Upper lobe of left lung (tissue), 6 donors: ENCODE measurements at regions not wholly inside any gene's neighbourhood (a gene's known extent, or its start where the extent isn't known, plus 50 kb on each side); places are given as distances from the start of the nearest gene placed in this dataset.

Experiments
- ATAC-seq, 2 donors: fragments of 200-7000 bp; cut with Tn5 transposase; one replicate each; pipeline ENCODE4 v1.9.1; 2022; ENCODE audit warnings: mild to moderate bottlenecking in 2 of 2, moderate library complexity in 2 of 2; ENCODE audit not compliant: low FRiP score in 2 of 2
- DNase-seq, 2 donors: peaks; one replicate each; pipeline ENCODE4 v3.0.0-alpha.2; 2019 to 2020
- H3K27ac ChIP-seq, 4 donors: fragments of 200-600 bp; sonication (generic); one replicate each; pipeline ENCODE4 v1.5.1; 2016 to 2019
- H3K27me3 ChIP-seq, 4 donors: fragments of 200-600 bp; sonication (generic); one replicate each; pipeline ENCODE4 v1.5.1; 2017 to 2019
- H3K36me3 ChIP-seq, 4 donors: fragments of 200-600 bp; sonication (generic); one replicate each; pipeline ENCODE4 v1.5.1; 2016 to 2019
- H3K4me1 ChIP-seq, 4 donors: fragments of 200-600 bp; sonication (generic); one replicate each; pipeline ENCODE4 v1.5.1; 2018 to 2019
- H3K4me3 ChIP-seq, 4 donors: fragments of 200-600 bp; sonication (generic); one replicate each; pipeline ENCODE4 v1.5.1; 2017 to 2019; ENCODE audit warnings: mild to moderate bottlenecking in 2 of 4, moderate library complexity in 1 of 4
- H3K9me3 ChIP-seq, 4 donors: fragments of 200-600 bp; sonication (generic); one replicate each; pipeline ENCODE4 v1.5.1; 2018 to 2019
- CTCF ChIP-seq, 6 experiments: fragments of 450-650 bp in 4 of 6; fragments of 200-600 bp in 2 of 6; sonication (generic) in 2 of 6; IDR thresholded peaks; one replicate each; pipeline ENCODE4 v1.5.1; 2016 to 2019; ENCODE audit warnings: antibody characterized with exemption in 6 of 6
- EP300 ChIP-seq, 4 donors: sonication (generic); formaldehyde crosslinking; IDR thresholded peaks; one replicate each; pipeline ENCODE4 v1.5.1; 2017; ENCODE audit warnings: antibody characterized with exemption in 4 of 4, control low read depth in 2 of 4
- POLR2A ChIP-seq, 4 donors: fragments of 450-650 bp; IDR thresholded peaks; one replicate each; pipeline ENCODE4 v1.5.1; 2016 to 2017; ENCODE audit warnings: antibody characterized with exemption in 4 of 4, mild to moderate bottlenecking in 2 of 4
- POLR2AphosphoS5 ChIP-seq, 2 donors: sonication (generic); formaldehyde crosslinking; IDR thresholded peaks; one replicate each; pipeline ENCODE4 v1.5.1; 2017; ENCODE audit warnings: antibody characterized with exemption in 2 of 2
- WGBS, 2 donors: methylation state at CpG; one replicate each; pipeline ENCODE4 v1.1.5; 2017 to 2018; 5-methylcytosine and 5-hydroxymethylcytosine counted together
- donor health status: DM: no; HTN: no; CAD: no; lungs with moderate emphysema.
- donor health status: DM: no; HTN: yes; CAD: no; lungs with severe emphysema.

- Histone ChIP-seq H3K4me3 (no peak overlapping the region), H3K27me3 (no peaks in the 10 kb centered on the region), H3K27ac (no peak overlapping the region), H3K9me3 (no peaks in the 10 kb centered on the region), H3K4me1 (no peaks in the 10 kb centered on the region), H3K36me3 (no peaks in the 10 kb centered on the region)
- ATAC-seq (no peak), DNase-seq (no peak)
- 33 to 46% methylated on average over 2 of the region's 2 CpGs for WGBS, 2 donors
- TF ChIP-seq POLR2AphosphoS5 (IDR thresholded peaks at IDR 0.05), result no peak
- TF ChIP-seq EP300 (IDR thresholded peaks at IDR 0.05), result no peak
- no peak for TF ChIP-seq CTCF (IDR thresholded peaks at IDR 0.05)
- TF ChIP-seq POLR2A (IDR thresholded peaks at IDR 0.05), result no peak
Observed at GRCh38 chr4:96315815-96316214, 475.9 kb downstream of the PDHA2 start.

- no peak overlapping the region for H3K4me3 ChIP-seq
- no peaks in the 10 kb centered on the region for H3K9me3 ChIP-seq
- no peaks in the 10 kb centered on the region for H3K27me3 ChIP-seq
- no peaks in the 10 kb centered on the region for H3K36me3 ChIP-seq
- H3K27ac ChIP-seq, result no peak overlapping the region
- no peaks in the 10 kb centered on the region for H3K4me1 ChIP-seq
- ATAC-seq (no peak), DNase-seq (no peak)
- no peak for TF ChIP-seq CTCF (IDR thresholded peaks at IDR 0.05)
- 63 to 64% methylated on average over 2 of the region's 2 CpGs for WGBS, 2 donors
Observed at GRCh38 chr4:96316776-96317175, 476.9 kb downstream of the PDHA2 start.

- 68 to 69% methylated on average over 6 of the region's 6 CpGs for WGBS, 2 donors
- Histone ChIP-seq H3K4me3 (no peak overlapping the region), H3K36me3 (no peaks in the 10 kb centered on the region), H3K27me3 (no peaks in the 10 kb centered on the region), H3K27ac (no peak overlapping the region), H3K4me1 (no peaks in the 10 kb centered on the region), H3K9me3 (no peaks in the 10 kb centered on the region)
- TF ChIP-seq CTCF (IDR thresholded peaks at IDR 0.05), result no peak
- ATAC-seq (no peak), DNase-seq (no peak)
Observed at GRCh38 chr4:96317891-96318290, 478.0 kb downstream of the PDHA2 start.

- Histone ChIP-seq H3K4me1 (no peaks in the 10 kb centered on the region), H3K36me3 (no peaks in the 10 kb centered on the region), H3K9me3 (no peaks in the 10 kb centered on the region), H3K27me3 (no peaks in the 10 kb centered on the region), H3K4me3 (no peak overlapping the region), H3K27ac (no peak overlapping the region)
- ATAC-seq (no peak), DNase-seq (no peak)
- 94 to 100% methylated on average over 1 of the region's 1 CpG for WGBS, 2 donors
- no peak for TF ChIP-seq POLR2AphosphoS5 (IDR thresholded peaks at IDR 0.05)
- TF ChIP-seq POLR2A (IDR thresholded peaks at IDR 0.05), result no peak
- no peak for TF ChIP-seq EP300 (IDR thresholded peaks at IDR 0.05)
- TF ChIP-seq CTCF (IDR thresholded peaks at IDR 0.05), result no peak
Observed at GRCh38 chr4:96326846-96327245, 487.0 kb downstream of the PDHA2 start.

GRCh38 chr4:96342196-96342595 is 502.3 kb downstream of the PDHA2 start:
- no peak for ATAC-seq

More at GRCh38 chr4:96342196-96342595, 502.3 kb downstream of the PDHA2 start:
- H3K4me1 ChIP-seq, result no peaks in the 10 kb centered on the region
- no peaks in the 10 kb centered on the region for H3K27me3 ChIP-seq
- H3K4me3 ChIP-seq, result no peak overlapping the region
- no peak for DNase-seq
- WGBS, 2 donors, result 65 to 67% methylated on average over 1 of the region's 1 CpG
- H3K9me3 ChIP-seq, result no peaks in the 10 kb centered on the region
- TF ChIP-seq POLR2A (IDR thresholded peaks at IDR 0.05) (no peak), POLR2AphosphoS5 (IDR thresholded peaks at IDR 0.05) (no peak), CTCF (IDR thresholded peaks at IDR 0.05) (no peak), EP300 (IDR thresholded peaks at IDR 0.05) (no peak)
- H3K27ac ChIP-seq, result no peak overlapping the region
- H3K36me3 ChIP-seq, result no peaks in the 10 kb centered on the region
